H1 (cell line): ENCODE measurements at regions not wholly inside any gene's neighbourhood (a gene's known extent, or its start where the extent isn't known, plus 50 kb on each side); places are given as distances from the start of the nearest gene placed in this dataset.

Source experiments
- FOSL1 ChIP-seq: IDR thresholded peaks from 2 replicates; pipeline ENCODE4 v1.6.1; 2011; ENCODE audit warnings: mild to moderate bottlenecking, low read depth, low read length, moderate library complexity; ENCODE audit not compliant: insufficient read depth
- TF ChIP-seq, protein P1 (sequence below): fragments of 300-600 bp; sonication (generic); IDR thresholded peaks from 2 replicates; pipeline ENCODE4 v1.7.1; 2012; ENCODE audit warnings: low read length, moderate library complexity, mild to moderate bottlenecking, inconsistent platforms; ENCODE audit not compliant: insufficient replicate concordance
- TF ChIP-seq, protein P2 (sequence below): IDR thresholded peaks from 2 replicates; pipeline ENCODE4 v1.6.1; 2012; ENCODE audit warnings: inconsistent platforms

DNA sequence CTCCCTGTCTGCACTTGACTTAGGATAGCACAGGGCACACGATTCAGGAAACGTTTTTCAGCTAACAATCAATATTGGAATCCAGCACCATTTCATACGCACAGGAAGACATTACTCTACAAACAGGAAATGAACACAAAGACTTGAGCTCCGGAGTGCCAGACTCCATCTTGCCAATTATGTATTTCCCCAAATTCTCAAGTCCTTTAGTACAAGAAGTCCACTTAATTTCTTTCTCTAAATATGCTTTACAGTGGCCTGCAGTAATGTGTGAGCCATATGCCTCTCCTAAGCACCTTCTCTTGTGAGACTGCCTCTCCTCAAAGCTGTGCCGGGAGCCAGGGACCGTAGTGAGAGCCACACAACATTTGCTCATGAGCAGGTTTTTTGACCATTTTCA, 168.2 kb downstream of the THBS2 start (continued):
- TF ChIP-seq, protein P1, sequence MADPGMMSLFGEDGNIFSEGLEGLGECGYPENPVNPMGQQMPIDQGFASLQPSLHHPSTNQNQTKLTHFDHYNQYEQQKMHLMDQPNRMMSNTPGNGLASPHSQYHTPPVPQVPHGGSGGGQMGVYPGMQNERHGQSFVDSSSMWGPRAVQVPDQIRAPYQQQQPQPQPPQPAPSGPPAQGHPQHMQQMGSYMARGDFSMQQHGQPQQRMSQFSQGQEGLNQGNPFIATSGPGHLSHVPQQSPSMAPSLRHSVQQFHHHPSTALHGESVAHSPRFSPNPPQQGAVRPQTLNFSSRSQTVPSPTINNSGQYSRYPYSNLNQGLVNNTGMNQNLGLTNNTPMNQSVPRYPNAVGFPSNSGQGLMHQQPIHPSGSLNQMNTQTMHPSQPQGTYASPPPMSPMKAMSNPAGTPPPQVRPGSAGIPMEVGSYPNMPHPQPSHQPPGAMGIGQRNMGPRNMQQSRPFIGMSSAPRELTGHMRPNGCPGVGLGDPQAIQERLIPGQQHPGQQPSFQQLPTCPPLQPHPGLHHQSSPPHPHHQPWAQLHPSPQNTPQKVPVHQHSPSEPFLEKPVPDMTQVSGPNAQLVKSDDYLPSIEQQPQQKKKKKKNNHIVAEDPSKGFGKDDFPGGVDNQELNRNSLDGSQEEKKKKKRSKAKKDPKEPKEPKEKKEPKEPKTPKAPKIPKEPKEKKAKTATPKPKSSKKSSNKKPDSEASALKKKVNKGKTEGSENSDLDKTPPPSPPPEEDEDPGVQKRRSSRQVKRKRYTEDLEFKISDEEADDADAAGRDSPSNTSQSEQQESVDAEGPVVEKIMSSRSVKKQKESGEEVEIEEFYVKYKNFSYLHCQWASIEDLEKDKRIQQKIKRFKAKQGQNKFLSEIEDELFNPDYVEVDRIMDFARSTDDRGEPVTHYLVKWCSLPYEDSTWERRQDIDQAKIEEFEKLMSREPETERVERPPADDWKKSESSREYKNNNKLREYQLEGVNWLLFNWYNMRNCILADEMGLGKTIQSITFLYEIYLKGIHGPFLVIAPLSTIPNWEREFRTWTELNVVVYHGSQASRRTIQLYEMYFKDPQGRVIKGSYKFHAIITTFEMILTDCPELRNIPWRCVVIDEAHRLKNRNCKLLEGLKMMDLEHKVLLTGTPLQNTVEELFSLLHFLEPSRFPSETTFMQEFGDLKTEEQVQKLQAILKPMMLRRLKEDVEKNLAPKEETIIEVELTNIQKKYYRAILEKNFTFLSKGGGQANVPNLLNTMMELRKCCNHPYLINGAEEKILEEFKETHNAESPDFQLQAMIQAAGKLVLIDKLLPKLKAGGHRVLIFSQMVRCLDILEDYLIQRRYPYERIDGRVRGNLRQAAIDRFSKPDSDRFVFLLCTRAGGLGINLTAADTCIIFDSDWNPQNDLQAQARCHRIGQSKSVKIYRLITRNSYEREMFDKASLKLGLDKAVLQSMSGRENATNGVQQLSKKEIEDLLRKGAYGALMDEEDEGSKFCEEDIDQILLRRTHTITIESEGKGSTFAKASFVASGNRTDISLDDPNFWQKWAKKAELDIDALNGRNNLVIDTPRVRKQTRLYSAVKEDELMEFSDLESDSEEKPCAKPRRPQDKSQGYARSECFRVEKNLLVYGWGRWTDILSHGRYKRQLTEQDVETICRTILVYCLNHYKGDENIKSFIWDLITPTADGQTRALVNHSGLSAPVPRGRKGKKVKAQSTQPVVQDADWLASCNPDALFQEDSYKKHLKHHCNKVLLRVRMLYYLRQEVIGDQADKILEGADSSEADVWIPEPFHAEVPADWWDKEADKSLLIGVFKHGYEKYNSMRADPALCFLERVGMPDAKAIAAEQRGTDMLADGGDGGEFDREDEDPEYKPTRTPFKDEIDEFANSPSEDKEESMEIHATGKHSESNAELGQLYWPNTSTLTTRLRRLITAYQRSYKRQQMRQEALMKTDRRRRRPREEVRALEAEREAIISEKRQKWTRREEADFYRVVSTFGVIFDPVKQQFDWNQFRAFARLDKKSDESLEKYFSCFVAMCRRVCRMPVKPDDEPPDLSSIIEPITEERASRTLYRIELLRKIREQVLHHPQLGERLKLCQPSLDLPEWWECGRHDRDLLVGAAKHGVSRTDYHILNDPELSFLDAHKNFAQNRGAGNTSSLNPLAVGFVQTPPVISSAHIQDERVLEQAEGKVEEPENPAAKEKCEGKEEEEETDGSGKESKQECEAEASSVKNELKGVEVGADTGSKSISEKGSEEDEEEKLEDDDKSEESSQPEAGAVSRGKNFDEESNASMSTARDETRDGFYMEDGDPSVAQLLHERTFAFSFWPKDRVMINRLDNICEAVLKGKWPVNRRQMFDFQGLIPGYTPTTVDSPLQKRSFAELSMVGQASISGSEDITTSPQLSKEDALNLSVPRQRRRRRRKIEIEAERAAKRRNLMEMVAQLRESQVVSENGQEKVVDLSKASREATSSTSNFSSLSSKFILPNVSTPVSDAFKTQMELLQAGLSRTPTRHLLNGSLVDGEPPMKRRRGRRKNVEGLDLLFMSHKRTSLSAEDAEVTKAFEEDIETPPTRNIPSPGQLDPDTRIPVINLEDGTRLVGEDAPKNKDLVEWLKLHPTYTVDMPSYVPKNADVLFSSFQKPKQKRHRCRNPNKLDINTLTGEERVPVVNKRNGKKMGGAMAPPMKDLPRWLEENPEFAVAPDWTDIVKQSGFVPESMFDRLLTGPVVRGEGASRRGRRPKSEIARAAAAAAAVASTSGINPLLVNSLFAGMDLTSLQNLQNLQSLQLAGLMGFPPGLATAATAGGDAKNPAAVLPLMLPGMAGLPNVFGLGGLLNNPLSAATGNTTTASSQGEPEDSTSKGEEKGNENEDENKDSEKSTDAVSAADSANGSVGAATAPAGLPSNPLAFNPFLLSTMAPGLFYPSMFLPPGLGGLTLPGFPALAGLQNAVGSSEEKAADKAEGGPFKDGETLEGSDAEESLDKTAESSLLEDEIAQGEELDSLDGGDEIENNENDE: no peak
- no peak for TF ChIP-seq FOSL1
- TF ChIP-seq, protein P2, sequence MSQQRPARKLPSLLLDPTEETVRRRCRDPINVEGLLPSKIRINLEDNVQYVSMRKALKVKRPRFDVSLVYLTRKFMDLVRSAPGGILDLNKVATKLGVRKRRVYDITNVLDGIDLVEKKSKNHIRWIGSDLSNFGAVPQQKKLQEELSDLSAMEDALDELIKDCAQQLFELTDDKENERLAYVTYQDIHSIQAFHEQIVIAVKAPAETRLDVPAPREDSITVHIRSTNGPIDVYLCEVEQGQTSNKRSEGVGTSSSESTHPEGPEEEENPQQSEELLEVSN: no peak
